ENCODE measurements at regions not wholly inside any gene's neighbourhood (a gene's known extent, or its start where the extent isn't known, plus 50 kb on each side); places are given as distances from the start of the nearest gene placed in this dataset.

- Histone ChIP-seq H3K27me3 (ENCODE audit: insufficient read depth, low read length, poor library complexity) (no peaks in the 10 kb centered on the region), H3K9ac (ENCODE audit: low read depth, low read length) (no peak overlapping the region), H2AFZ (ENCODE audit: low read depth, low read length) (no peak overlapping the region), H3K4me2 (ENCODE audit: insufficient read depth, low read length) (no peak overlapping the region), H3K9me3 (ENCODE audit: insufficient read depth, low read length, severe bottlenecking) (no peaks in the 10 kb centered on the region), H3K36me3 (ENCODE audit: insufficient read depth, low read length) (no peaks in the 10 kb centered on the region), H3K79me2 (ENCODE audit: insufficient read depth, low read length) (no peaks in the 10 kb centered on the region), H3K4me1 (ENCODE audit: insufficient read depth, low read length) (no peaks in the 10 kb centered on the region), H3K27ac (ENCODE audit: low read length) (no peak overlapping the region), H3K4me3 (ENCODE audit: low read depth in 1 of 2, low read length in 2 of 2) (no peak overlapping the region), H4K20me1 (ENCODE audit: insufficient read depth, low read length) (no peaks in the 10 kb centered on the region)
- TF ChIP-seq, protein P1, sequence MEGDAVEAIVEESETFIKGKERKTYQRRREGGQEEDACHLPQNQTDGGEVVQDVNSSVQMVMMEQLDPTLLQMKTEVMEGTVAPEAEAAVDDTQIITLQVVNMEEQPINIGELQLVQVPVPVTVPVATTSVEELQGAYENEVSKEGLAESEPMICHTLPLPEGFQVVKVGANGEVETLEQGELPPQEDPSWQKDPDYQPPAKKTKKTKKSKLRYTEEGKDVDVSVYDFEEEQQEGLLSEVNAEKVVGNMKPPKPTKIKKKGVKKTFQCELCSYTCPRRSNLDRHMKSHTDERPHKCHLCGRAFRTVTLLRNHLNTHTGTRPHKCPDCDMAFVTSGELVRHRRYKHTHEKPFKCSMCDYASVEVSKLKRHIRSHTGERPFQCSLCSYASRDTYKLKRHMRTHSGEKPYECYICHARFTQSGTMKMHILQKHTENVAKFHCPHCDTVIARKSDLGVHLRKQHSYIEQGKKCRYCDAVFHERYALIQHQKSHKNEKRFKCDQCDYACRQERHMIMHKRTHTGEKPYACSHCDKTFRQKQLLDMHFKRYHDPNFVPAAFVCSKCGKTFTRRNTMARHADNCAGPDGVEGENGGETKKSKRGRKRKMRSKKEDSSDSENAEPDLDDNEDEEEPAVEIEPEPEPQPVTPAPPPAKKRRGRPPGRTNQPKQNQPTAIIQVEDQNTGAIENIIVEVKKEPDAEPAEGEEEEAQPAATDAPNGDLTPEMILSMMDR (IDR thresholded peaks at IDR 0.05; ENCODE audit: borderline replicate concordance, extremely low read depth, low read length, poor library complexity, severe bottlenecking): no peak
- no peak for TF ChIP-seq EZH2 (IDR thresholded peaks at IDR 0.05; ENCODE audit: borderline replicate concordance, low read depth, low read length, severe bottlenecking)
- no peak for ATAC-seq (ENCODE audit: insufficient read depth, low read depth)
- DNase-seq: no peak
Observed at GRCh38 chr12:66978802-66979201, 290.4 kb upstream of the CAND1 start.

DNA sequence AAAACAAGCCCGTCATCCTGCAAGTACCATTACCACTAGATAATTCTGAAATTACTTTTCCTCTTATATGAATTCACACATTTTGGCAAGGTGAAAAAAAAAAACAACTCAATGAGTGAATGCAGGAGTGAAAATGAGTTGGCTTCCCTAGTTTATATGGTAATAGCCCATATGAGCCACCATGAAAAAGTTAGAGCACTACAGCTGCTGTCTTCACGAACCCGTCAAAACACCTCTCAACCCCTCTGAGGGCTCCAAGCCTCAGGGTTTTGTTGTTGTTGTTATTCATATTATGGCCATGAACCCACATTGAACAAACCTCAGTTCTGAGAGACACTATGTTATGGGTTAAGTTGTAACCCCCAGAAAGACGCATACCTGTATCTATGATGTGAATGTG is 289.9 kb upstream of the CAND1 start:
- Histone ChIP-seq H3K9ac (ENCODE audit: low read depth, low read length) (no peak overlapping the region), H3K36me3 (ENCODE audit: insufficient read depth, low read length) (no peaks in the 10 kb centered on the region), H4K20me1 (ENCODE audit: insufficient read depth, low read length) (no peaks in the 10 kb centered on the region), H3K79me2 (ENCODE audit: insufficient read depth, low read length) (no peaks in the 10 kb centered on the region), H3K27ac (ENCODE audit: low read length) (no peak overlapping the region), H2AFZ (ENCODE audit: low read depth, low read length) (no peak overlapping the region), H3K4me1 (ENCODE audit: insufficient read depth, low read length) (no peaks in the 10 kb centered on the region), H3K27me3 (ENCODE audit: insufficient read depth, low read length, poor library complexity) (no peaks in the 10 kb centered on the region), H3K9me3 (ENCODE audit: insufficient read depth, low read length, severe bottlenecking) (no peaks in the 10 kb centered on the region), H3K4me2 (ENCODE audit: insufficient read depth, low read length) (no peak overlapping the region), H3K4me3 (ENCODE audit: low read depth in 1 of 2, low read length in 2 of 2) (no peak overlapping the region)
- no peak for ATAC-seq (ENCODE audit: insufficient read depth, low read depth)
- no peak for DNase-seq
- TF ChIP-seq EZH2 (IDR thresholded peaks at IDR 0.05; ENCODE audit: borderline replicate concordance, low read depth, low read length, severe bottlenecking): no peak
- TF ChIP-seq, protein P1 (IDR thresholded peaks at IDR 0.05; ENCODE audit: borderline replicate concordance, extremely low read depth, low read length, poor library complexity, severe bottlenecking): no peak

DNA sequence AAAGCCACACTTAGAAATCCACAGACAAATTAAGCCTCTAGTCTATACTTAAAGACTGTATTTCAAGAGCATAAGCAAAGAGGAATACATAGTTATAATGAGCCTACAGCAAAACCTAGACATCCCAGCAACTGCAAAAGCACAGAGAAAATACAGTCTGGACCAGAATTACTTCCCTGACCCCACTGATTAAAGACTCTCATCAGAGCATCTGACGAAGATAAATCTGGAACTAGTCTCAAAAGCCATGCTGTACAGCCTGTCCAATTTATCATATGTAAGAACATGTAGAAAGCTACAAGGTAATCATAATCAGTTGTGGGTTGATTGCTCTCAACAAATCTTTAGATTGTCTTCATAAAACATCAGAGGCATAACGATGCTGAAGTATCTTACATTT is 285.1 kb upstream of the CAND1 start:
- no peaks in the 10 kb centered on the region for H3K79me2 ChIP-seq (ENCODE audit: insufficient read depth, low read length)
- no peaks in the 10 kb centered on the region for H3K4me1 ChIP-seq (ENCODE audit: insufficient read depth, low read length)
- no peak for DNase-seq
- H3K36me3 ChIP-seq (ENCODE audit: insufficient read depth, low read length): no peaks in the 10 kb centered on the region
- no peaks in the 10 kb centered on the region for H4K20me1 ChIP-seq (ENCODE audit: insufficient read depth, low read length)
- H3K27ac ChIP-seq (ENCODE audit: low read length): no peak overlapping the region
- no peak overlapping the region for H3K9ac ChIP-seq (ENCODE audit: low read depth, low read length)
- no peaks in the 10 kb centered on the region for H3K9me3 ChIP-seq (ENCODE audit: insufficient read depth, low read length, severe bottlenecking)
- TF ChIP-seq, protein P1 (IDR thresholded peaks at IDR 0.05; ENCODE audit: borderline replicate concordance, extremely low read depth, low read length, poor library complexity, severe bottlenecking): no peak
- no peak for TF ChIP-seq EZH2 (IDR thresholded peaks at IDR 0.05; ENCODE audit: borderline replicate concordance, low read depth, low read length, severe bottlenecking)
- no peak overlapping the region for H2AFZ ChIP-seq (ENCODE audit: low read depth, low read length)
- no peaks in the 10 kb centered on the region for H3K27me3 ChIP-seq (ENCODE audit: insufficient read depth, low read length, poor library complexity)
- no peak for ATAC-seq (ENCODE audit: insufficient read depth, low read depth)
- no peak overlapping the region for H3K4me3 ChIP-seq (ENCODE audit: low read depth in 1 of 2, low read length in 2 of 2)
- H3K4me2 ChIP-seq (ENCODE audit: insufficient read depth, low read length): no peak overlapping the region

GRCh38 chr12:66984962-66985361 is 284.2 kb upstream of the CAND1 start:
- no peak for ATAC-seq (ENCODE audit: insufficient read depth, low read depth)

More at GRCh38 chr12:66984962-66985361, 284.2 kb upstream of the CAND1 start:
- no peak overlapping the region for H3K4me2 ChIP-seq (ENCODE audit: insufficient read depth, low read length)
- TF ChIP-seq EZH2 (IDR thresholded peaks at IDR 0.05; ENCODE audit: borderline replicate concordance, low read depth, low read length, severe bottlenecking): no peak
- TF ChIP-seq, protein P1 (IDR thresholded peaks at IDR 0.05; ENCODE audit: borderline replicate concordance, extremely low read depth, low read length, poor library complexity, severe bottlenecking): no peak
- H2AFZ ChIP-seq (ENCODE audit: low read depth, low read length): no peak overlapping the region
- no peaks in the 10 kb centered on the region for H3K4me1 ChIP-seq (ENCODE audit: insufficient read depth, low read length)
- no peaks in the 10 kb centered on the region for H4K20me1 ChIP-seq (ENCODE audit: insufficient read depth, low read length)
- no peak overlapping the region for H3K4me3 ChIP-seq (ENCODE audit: low read depth in 1 of 2, low read length in 2 of 2)
- H3K36me3 ChIP-seq (ENCODE audit: insufficient read depth, low read length): no peaks in the 10 kb centered on the region
- no peak for DNase-seq
- H3K27me3 ChIP-seq (ENCODE audit: insufficient read depth, low read length, poor library complexity): no peaks in the 10 kb centered on the region
- H3K9ac ChIP-seq (ENCODE audit: low read depth, low read length): no peak overlapping the region
- no peaks in the 10 kb centered on the region for H3K79me2 ChIP-seq (ENCODE audit: insufficient read depth, low read length)
- H3K9me3 ChIP-seq (ENCODE audit: insufficient read depth, low read length, severe bottlenecking): no peaks in the 10 kb centered on the region
- H3K27ac ChIP-seq (ENCODE audit: low read length): no peak overlapping the region
